ENCODE measurements at regions not wholly inside any gene's neighbourhood (a gene's known extent, or its start where the extent isn't known, plus 50 kb on each side); places are given as distances from the start of the nearest gene placed in this dataset. TPM values are rescaled to one million over a fixed set of nuclear protein-coding genes. Genes with fewer than 3 reads are reported as not detected.

GRCh38 chr20:43799741-43800140 is 72.9 kb upstream of the GTSF1L start:
- DNase-seq: no peak

DNA sequence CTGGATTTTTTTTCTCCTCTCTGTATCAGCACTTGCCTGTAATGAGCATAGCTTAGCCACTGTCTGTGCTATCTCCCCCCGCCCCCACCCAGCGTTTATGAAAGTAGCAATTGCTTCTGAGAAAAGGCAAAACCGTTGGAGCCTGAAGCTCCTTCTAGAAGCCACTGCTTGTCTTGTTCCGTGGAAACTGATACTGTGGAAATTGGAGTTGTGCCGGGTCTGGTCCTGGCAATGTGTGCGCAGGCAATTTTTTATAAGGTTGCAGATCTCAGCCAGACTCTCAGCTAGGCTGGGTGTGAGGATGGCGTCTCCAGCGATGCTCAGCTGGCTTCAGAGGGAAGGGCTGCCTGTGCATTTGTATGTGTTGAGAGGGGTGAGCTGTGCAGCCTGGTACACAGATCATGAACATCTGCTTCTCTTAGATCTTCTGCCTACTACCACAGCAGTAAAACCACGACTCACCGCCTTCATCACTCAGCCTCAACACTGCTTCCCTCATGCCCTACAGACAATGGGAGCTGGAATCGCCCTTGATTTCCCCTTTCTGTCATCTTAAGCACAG is 72.4 kb upstream of the GTSF1L start:
- DNase-seq: peak; percentile 52

GRCh38 chr20:43798291-43799149 is 71.7 kb upstream of the GTSF1L start:
- DNase-seq: no peak

GRCh38 chr20:43794326-43794725 is 67.5 kb upstream of the GTSF1L start:
- DNase-seq: no peak

GRCh38 chr20:43789593-43789992 is 62.8 kb upstream of the GTSF1L start:
- DNase-seq: no peak

- no peak for DNase-seq
Observed at GRCh38 chr20:43787937-43788336, 61.1 kb upstream of the GTSF1L start.

- no peak for DNase-seq
Observed at GRCh38 chr20:43786885-43787284, 60.1 kb upstream of the GTSF1L start.

- no peak for DNase-seq
Observed at GRCh38 chr20:43781215-43781614, 54.4 kb upstream of the GTSF1L start.

DNA sequence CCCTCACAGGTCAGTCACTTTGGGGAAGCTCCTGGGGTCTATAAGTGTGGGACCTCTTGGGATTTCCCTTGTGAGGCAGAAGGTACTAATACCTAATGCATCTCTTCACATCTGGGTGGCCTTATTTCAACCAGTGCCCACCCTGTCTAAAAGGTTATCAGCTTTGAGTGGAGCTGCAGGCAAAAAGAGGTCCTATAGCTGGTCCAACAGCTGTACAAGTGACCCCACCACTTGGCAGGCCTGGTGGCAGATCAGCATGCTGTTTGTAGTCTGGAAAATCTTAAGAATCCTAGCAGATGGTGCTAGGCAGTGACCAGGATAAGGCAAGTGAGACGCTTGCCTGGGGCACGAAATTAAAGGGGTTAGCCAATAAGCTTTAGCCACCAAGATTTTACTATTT is 51.6 kb upstream of the GTSF1L start:
- no peak for DNase-seq

DNA sequence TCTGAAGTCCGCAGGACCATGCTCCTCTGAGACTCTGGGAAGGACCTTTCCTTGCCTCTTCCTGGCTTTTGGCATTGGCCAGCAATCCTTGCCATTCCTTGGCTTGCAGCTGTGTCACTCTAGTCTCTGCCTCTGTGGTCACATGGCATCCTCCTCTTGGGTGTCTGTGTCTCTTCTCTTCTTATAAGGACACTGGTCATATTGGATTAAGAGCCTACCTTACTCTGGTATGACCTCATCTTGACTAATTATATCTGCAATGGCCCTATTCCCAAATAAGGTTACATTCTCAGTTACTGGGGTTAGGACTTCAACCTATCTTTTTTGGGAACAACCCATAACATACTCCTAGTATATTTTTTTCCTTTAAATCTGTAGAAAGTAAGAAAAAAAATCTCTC is 49.9 kb upstream of the GTSF1L start:
- no peak for DNase-seq

Small RNAs in the stretch of these regions (small RNA-seq; reads per million reads assigned to genes)
- not detected for gene RNU6-639P (ENCODE audit: low replicate concordance)

Data from tongue (tissue), 2 donors.